GM12864 (cell line): ENCODE measurements at regions not wholly inside any gene's neighbourhood (a gene's known extent, or its start where the extent isn't known, plus 50 kb on each side); places are given as distances from the start of the nearest gene placed in this dataset.
"Not testable (repeated sequence)": the region's sequence is repeated elsewhere in the genome, so short reads cannot be mapped to it uniquely, and the experiment has no call there.

ENCODE experiments used
- DNase-seq: peaks from one replicate; pipeline ENCODE4 v3.0.0-alpha.2; 2011; ENCODE audit warnings: low read depth
- H3K4me3 ChIP-seq: 2 replicates; pipeline ENCODE4 v1.5.1; 2011; ENCODE audit warnings: mild to moderate bottlenecking, low read depth, low read length, control low read depth
- TF ChIP-seq, protein P1 (sequence below): IDR thresholded peaks from 2 replicates; pipeline ENCODE4 v1.5.1; 2011; ENCODE audit warnings: low read depth, mild to moderate bottlenecking, moderate library complexity, low read length, control low read depth, inconsistent platforms; ENCODE audit errors: missing control alignments

DNA sequence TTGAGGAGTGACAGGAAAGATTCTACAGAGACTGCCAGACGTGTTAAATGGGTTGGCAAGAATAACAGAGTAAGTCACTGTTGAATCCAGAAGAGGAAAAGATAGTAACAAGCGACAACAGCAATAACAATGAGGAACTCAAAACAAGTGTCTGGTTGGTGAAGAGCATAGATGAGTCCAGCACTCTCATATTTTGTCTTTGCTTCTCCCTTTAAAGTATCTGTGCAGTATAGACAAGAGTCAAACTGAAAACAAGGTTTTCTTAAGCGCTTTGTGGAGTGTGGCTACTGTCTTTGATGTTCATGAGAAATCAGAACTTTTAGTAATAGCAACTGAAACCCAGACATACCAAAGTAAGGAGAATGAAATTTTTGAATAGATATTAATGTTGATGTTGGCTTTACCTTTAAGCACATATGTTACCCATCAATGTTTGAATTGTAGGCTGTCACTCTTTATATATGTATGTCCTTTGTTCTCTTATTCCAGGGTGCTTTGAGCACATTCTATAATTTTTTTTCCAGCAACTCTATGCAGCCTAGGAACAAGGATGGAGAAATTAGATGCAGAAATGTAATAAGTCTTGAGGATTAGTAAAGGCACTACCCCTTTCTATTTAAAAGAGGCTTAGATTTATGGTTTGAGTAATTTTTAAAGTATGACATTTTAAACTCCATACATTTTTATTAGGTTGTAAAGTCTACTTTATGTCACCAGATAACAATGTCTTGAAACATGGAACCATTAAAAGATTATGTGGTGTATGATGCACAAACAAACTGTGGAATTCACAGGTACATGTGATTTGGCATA lies 185.5 kb downstream of the NFKBIZ start:
- TF ChIP-seq, protein P1, sequence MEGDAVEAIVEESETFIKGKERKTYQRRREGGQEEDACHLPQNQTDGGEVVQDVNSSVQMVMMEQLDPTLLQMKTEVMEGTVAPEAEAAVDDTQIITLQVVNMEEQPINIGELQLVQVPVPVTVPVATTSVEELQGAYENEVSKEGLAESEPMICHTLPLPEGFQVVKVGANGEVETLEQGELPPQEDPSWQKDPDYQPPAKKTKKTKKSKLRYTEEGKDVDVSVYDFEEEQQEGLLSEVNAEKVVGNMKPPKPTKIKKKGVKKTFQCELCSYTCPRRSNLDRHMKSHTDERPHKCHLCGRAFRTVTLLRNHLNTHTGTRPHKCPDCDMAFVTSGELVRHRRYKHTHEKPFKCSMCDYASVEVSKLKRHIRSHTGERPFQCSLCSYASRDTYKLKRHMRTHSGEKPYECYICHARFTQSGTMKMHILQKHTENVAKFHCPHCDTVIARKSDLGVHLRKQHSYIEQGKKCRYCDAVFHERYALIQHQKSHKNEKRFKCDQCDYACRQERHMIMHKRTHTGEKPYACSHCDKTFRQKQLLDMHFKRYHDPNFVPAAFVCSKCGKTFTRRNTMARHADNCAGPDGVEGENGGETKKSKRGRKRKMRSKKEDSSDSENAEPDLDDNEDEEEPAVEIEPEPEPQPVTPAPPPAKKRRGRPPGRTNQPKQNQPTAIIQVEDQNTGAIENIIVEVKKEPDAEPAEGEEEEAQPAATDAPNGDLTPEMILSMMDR, result no peak
- no peak for DNase-seq
- H3K4me3 ChIP-seq, result no peak overlapping the region

DNA sequence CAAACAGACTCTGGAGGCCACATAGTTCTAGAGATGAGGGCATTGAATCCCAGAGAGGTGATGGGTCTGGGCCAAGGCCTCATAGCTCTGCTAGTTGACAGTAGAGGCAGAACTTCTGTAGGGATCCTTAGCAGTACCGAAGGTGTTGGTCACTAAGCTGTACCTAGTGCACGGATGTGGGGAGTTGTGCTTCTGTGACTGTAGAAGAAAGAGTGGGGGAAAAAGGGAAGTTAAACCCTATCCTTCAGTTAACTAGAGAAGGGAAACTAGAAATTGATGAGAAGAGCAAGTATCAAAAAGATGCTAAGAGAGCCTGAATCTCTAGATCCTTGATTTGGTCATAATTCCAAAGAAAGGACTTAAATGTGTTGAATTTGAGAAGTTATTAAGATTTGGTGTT lies 186.7 kb downstream of the NFKBIZ start:
- H3K4me3 ChIP-seq, result no peak overlapping the region
- DNase-seq, result peak; percentile 59
- TF ChIP-seq, protein P1, result no peak

DNA sequence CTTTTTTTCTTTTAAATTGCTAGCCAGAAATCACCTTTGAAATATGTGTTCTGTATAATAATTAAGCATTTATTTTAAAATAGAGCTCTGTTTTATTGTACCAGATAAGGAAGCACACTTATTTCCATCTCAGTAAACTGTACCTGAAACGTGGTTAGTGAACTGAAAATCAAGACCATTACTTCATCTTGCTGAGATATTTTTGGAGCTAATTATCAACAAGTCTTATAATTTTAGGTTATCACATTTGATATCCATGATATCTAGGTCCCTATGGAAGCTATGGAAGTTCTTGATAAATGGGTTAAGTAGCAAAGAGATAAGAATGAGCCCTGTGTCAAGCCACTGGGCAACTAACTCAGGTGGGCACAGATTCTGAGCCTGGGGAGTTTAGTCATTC lies 187.2 kb downstream of the NFKBIZ start:
- no peak for DNase-seq
- TF ChIP-seq, protein P1, result no peak
- H3K4me3 ChIP-seq, result no peak overlapping the region

DNA sequence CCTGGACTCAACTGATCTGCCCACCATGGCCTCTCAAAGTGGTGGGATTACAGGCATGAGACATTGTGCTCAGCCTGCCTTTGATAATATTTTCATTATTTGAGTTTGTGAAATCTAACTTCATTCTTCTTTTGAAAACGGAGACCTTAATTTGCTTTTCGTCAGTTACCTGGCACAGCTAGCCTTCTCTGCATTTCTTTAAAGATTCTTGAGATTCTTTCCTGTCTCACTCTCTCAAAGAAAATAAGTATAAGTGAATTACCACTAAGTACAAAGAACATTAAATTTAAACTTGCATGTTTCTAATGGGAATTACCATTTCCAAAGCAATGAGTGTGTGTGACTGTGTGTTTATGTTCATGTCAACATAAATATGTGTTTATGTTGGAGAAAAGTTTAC lies 187.9 kb downstream of the NFKBIZ start:
- no peak overlapping the region for H3K4me3 ChIP-seq
- TF ChIP-seq, protein P1, result no peak
- DNase-seq, result no peak

DNA sequence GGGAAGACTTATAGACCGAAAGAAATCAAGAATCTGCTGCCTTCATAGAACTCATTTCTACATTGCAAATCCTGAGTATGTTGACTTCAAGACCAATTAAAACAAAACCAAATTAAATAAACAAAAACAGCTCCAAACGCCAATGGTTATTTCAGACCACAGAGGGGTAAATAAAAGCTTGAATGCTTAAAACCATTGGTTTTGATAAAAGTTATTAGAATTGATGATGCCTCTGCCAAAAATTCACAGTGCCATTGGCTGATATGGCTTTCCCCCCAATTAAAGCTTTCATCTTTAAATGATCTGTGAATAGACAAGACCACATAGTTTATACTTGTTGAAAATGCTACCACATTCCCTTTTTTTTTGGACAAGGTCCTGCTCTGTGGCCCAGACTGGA lies 188.5 kb downstream of the NFKBIZ start:
- DNase-seq, result no peak

DNA sequence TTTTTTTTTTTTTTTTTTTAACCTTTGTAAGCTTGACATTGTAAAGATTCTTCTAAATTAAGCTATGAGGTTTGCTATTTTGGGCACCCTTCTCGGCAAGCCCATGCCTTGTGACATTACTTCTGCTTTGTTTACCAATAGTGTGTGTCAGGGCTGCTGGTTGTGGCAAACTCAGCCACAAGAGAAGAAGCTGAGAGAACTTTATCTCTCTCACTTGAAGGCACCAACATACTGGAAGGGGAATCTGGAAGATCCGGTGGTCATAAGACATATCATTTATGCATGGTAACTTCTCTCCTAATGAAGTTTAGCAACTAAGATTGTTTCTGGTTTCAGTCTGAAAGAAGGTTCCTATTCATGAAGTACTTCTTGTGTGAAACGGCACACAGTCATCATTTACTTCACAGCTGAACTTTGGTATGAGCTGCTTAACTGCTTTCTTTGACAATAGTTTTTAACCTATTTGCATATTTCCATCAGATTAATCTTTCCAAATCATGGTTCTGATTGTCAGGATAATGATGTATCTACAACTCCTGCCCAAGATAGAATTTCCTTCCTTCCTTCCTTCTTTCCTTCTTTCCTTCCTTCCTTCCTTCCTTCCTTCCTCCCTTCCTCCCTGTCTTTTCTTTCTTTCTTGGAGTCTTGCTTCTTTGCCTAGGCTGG lies 189.3 kb downstream of the NFKBIZ start:
- TF ChIP-seq, protein P1, result no peak
- peak; percentile 76 for DNase-seq
- H3K4me3 ChIP-seq, result no peak overlapping the region

More for the DNA sequence above, 188.5 kb downstream of the NFKBIZ start:
- no peak overlapping the region for H3K4me3 ChIP-seq
- TF ChIP-seq, protein P1, result no peak

DNA sequence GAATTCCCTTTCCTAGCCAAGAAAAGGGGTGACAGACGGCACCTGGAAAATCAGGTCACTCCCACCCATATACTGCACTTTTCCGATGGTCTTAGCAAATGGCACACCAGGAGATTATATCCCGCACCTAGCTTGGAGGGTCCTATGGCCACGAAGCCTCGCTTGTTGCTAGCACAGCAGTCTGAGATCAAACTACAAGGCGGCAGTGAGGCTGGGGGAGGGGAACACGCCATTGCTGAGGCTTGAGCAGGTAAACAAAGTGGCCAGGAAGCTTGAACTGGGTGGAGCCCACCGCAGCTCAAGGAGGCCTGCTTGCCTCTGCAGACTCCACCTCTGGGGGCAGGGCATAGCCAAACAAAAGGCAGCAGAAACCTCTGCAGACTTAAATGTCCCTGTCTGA lies 190.8 kb downstream of the NFKBIZ start:
- DNase-seq, H3K4me3 ChIP-seq: not testable (repeated sequence)
